Hematopoietic multipotent progenitor cell treated with erythropoietin and hydrocortisone succinate and interleukin-3 and kit ligand, for 4 days (in vitro differentiated cells): ENCODE measurements at regions not wholly inside any gene's neighbourhood (a gene's known extent, or its start where the extent isn't known, plus 50 kb on each side); places are given as distances from the start of the nearest gene placed in this dataset.
A peak's percentile ranks its signal among the peaks of the same experiment; 100 is the strongest.

Experiments
- DNase-seq: peaks from one replicate; pipeline ENCODE4 v3.0.0-alpha.2; 2015

- DNase-seq, result no peak
These were observed 52.5 kb upstream of the C11orf58 start for GRCh38 chr11:16685914-16686313.

- DNase-seq, result no peak
These were observed 59.9 kb upstream of the C11orf58 start for GRCh38 chr11:16678466-16679116.

- peak; percentile 11 for DNase-seq
These were observed 68.5 kb upstream of the C11orf58 start for GRCh38 chr11:16669799-16670415.

GRCh38 chr11:16632295-16633200 lies 105.9 kb upstream of the C11orf58 start:
- DNase-seq, result peak; percentile 69

- no peak for DNase-seq
These were observed 107.8 kb upstream of the C11orf58 start for GRCh38 chr11:16630651-16631050.

- no peak for DNase-seq
These were observed 120.0 kb upstream of the C11orf58 start for GRCh38 chr11:16618431-16618830.

GRCh38 chr11:16615480-16615879 lies 123.0 kb upstream of the C11orf58 start:
- no peak for DNase-seq

GRCh38 chr11:16613512-16614381 lies 124.7 kb upstream of the C11orf58 start:
- peak; percentile 91 for DNase-seq

- DNase-seq, result no peak
These were observed 125.3 kb upstream of the C11orf58 start for GRCh38 chr11:16613262-16613511.

- no peak for DNase-seq
These were observed 125.7 kb upstream of the C11orf58 start for GRCh38 chr11:16612566-16613261.

- no peak for DNase-seq
These were observed 126.4 kb upstream of the C11orf58 start for GRCh38 chr11:16611926-16612565.

- no peak for DNase-seq
These were observed 127.0 kb upstream of the C11orf58 start for GRCh38 chr11:16611401-16611921.

- DNase-seq, result no peak
These were observed 127.6 kb upstream of the C11orf58 start for GRCh38 chr11:16610738-16611388.

GRCh38 chr11:16610213-16610737 lies 128.2 kb upstream of the C11orf58 start:
- no peak for DNase-seq

- DNase-seq, result no peak
These were observed 128.7 kb upstream of the C11orf58 start for GRCh38 chr11:16609769-16610168.

GRCh38 chr11:16607675-16608644 lies 130.5 kb upstream of the C11orf58 start:
- no peak for DNase-seq

- DNase-seq, result peak; percentile 13
These were observed 131.4 kb upstream of the C11orf58 start for GRCh38 chr11:16606784-16607674.
